Glomerular visceral epithelial cell (primary cell): ENCODE measurements at regions not wholly inside any gene's neighbourhood (a gene's known extent, or its start where the extent isn't known, plus 50 kb on each side); places are given as distances from the start of the nearest gene placed in this dataset.
"Not testable (repeated sequence)": the region's sequence is repeated elsewhere in the genome, so short reads cannot be mapped to it uniquely, and the experiment has no call there.

ENCODE experiments used
- DNase-seq: peaks from one replicate; pipeline ENCODE4 v3.0.0-alpha.2; 2016; ENCODE audit errors: extremely low spot score

DNA sequence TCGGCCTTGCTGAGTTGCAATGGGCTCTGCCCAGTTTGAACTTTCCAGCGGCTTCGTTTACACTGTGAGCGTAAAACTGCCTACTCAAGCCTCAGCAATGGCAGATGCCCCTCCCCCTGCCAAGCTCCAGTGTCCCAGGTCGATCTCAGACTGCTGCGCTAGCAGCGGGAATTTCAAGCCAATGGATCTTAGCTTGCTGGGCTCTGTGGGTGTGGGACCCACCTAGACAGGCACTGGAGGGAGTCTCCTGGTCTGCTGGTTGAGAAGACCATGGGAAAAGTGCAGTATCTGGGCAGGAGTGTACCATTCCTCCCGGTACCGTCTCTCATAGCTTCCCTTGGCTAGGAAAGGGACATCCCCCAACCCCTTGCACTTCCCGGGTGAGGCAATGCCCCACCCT, 88.2 kb downstream of the KLHL28 start:
- DNase-seq = no peak

- no peak for DNase-seq
These were observed 95.0 kb downstream of the KLHL28 start for GRCh38 chr14:44866770-44867169.

DNA sequence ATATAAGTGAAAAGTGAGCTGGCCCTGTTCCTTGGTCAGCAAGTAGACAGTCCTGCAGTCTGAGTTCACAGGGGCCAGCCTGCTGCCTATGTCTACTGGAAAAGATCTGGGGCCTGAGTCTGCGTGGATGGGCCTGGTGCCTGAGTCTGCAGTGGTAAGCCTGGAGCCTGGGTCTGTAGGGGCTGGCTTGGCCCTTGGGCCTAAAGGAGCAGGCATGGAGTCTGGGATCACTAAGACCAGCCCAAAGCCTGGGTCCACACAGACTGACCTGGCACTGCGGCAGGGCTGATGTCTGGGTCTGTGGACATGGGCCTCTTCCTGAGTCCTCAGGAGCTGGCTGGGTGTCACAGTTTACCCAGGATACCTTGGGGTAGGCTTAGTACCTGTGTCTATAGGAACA, 95.4 kb downstream of the KLHL28 start:
- no peak for DNase-seq

DNA sequence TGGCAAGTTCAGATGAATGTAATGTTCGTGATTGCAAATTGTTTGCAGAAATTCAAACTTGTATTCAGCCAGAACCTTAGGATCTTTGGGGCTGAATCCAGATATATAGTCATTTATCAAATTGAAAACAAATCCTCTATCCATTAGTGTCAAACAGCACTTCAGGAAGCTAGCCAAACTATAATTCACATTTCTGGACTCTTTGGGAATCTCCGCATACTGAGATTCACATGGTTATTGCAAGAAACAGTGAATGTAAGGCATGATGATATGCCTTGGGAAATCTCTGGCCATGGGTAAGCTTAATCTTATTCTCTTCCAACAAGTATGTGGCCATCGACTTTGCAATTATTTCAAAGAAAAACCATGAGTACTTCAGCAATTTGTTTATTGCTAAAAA, 98.5 kb downstream of the KLHL28 start:
- DNase-seq = no peak

- DNase-seq = no peak
These were observed 107.6 kb downstream of the KLHL28 start for GRCh38 chr14:44854114-44854513.

GRCh38 chr14:44847526-44848309, 114.0 kb downstream of the KLHL28 start:
- no peak for DNase-seq

- DNase-seq = peak; percentile 56
These were observed 115.4 kb downstream of the KLHL28 start for GRCh38 chr14:44846232-44846824.

GRCh38 chr14:44835928-44836327, 125.8 kb downstream of the KLHL28 start:
- DNase-seq = not testable (repeated sequence)

DNA sequence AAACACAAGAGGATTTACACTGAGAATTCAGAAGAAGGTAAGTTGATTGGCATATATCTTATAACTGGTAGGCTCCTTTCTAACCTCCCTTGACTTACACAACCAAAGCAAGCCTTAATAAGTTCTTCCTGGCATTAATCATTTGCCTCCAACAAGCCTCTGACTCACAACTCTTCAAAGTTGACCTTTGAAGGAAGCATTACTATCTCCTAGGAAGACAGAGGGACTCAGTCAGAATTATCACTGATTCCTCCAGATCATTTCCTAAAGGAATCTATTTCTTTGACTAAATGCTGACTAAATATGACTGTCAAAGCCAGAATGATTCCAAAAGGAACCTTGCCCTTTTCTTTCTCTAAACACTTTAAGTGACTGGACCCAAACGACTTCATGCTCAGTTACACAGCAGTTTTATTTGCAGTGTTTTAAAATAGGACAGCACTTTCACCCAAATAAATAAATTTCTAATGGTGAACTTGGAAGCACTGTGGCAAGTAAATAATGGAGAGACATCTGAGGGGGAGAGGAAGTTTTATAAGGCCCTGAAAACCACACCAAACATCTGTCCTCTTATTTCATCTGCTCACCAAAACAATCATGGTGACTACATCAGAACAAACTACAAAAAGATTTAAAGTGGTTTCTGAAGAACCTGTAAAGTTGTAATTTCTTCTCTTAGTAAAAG, 128.2 kb downstream of the KLHL28 start:
- DNase-seq = peak; percentile 42

- no peak for DNase-seq
These were observed 131.4 kb downstream of the KLHL28 start for GRCh38 chr14:44830371-44830770.

GRCh38 chr14:44829021-44829420, 132.7 kb downstream of the KLHL28 start:
- DNase-seq = no peak

- DNase-seq = no peak
These were observed 133.7 kb downstream of the KLHL28 start for GRCh38 chr14:44828023-44828422.

DNA sequence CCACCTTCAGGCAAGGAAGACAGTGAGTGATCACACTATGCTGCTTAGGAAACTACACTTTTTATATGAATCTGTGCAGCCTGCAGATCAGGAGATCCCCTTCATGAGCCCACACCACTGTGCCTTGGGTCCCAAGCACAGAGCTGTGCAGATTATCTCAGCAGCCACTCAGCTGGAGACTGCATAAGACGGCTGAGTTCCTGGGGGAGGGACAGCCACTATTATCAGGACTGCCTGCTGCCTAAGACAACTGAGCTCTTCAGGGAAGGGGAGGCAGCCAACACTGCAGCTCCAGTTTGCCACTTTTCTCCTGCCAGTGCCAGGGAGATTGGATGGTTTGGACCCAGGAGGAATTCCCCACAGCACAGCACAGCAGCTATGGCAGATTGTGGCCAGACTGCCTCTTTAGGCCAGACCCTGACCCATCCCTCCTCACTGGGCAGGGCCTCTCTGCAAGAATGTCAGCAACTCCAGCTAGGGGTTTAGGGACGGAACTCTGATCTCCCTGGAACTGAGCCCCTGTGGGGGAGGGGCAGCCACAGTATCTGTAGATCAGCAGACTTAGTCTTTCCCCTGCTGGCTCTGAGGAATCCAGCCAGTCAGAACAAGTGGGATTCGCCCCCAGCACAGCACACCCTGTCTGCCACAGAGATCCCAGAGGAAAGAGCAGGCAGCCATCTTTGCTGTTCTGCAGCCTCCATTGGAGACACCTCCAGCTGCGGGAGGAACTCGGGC, 141.3 kb downstream of the KLHL28 start:
- no peak for DNase-seq

DNA sequence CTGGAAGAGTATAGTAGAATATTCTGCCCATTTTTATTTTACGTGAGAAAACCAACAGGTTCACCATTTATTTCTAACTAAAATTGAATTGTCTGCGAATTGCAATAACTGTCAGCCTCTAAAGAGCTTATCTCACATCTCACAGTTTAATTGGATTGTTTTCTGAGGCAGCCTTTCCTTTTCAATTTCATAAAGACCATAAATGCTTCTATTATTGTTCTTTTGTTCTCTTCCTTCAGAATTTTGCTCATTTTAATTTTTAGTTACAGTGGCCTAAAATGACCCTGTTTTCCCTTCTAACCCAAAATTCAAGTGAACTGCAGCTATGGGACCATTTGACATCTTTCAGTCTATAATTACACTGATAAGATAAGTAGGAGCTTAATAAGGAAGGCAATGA, 147.6 kb downstream of the KLHL28 start:
- DNase-seq = no peak

DNA sequence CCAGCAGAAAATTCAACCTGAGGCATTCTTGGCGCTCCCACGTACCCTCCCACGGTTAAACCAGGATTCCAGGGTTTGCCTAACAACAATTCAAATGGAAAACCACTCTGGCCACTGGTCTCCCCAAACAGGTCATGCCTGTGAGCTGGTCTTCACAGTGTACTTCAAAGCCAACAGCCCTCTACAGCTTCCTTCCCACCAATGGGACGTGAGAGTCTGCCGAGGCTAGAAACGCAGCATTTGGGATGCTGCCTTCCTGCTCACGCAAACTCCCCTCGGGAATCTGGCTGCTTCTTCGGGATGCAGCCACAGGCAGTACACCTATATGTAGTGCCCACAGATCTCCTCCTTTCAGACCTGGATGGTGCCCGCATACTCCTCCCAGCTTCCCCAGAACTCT, 149.1 kb downstream of the KLHL28 start:
- no peak for DNase-seq

- DNase-seq = no peak
These were observed 157.4 kb downstream of the KLHL28 start for GRCh38 chr14:44804391-44804790.

GRCh38 chr14:44803239-44803905, 158.4 kb downstream of the KLHL28 start:
- peak; percentile 72 for DNase-seq

- DNase-seq = no peak
These were observed 163.1 kb downstream of the KLHL28 start for GRCh38 chr14:44798386-44799242.

DNA sequence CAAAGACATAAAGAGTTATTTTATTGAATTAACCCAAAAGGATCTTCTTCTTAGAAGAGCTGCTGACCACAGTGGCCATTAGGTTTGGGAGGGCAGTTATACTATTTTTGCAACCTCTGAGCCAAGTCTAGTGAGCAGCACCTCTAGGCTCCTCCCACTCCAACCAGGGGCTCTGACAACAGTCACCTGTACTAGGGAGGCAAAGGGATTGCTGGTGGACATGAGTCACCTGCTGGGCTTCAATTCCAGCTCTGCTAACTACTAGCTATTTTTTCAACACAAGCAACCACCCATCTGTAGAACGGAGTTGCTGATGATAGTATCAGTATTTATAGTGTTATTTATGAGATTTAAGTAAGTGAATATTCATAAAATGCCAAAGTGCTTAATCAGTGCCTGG, 166.0 kb downstream of the KLHL28 start:
- DNase-seq = no peak

GRCh38 chr14:44791730-44792129, 170.0 kb downstream of the KLHL28 start:
- DNase-seq = no peak

GRCh38 chr14:44788612-44789011, 173.1 kb downstream of the KLHL28 start:
- DNase-seq = no peak
